ENCODE measurements at regions not wholly inside any gene's neighbourhood (a gene's known extent, or its start where the extent isn't known, plus 50 kb on each side); places are given as distances from the start of the nearest gene placed in this dataset.
"Not testable (repeated sequence)": the region's sequence is repeated elsewhere in the genome, so short reads cannot be mapped to it uniquely, and the experiment has no call there.

DNA sequence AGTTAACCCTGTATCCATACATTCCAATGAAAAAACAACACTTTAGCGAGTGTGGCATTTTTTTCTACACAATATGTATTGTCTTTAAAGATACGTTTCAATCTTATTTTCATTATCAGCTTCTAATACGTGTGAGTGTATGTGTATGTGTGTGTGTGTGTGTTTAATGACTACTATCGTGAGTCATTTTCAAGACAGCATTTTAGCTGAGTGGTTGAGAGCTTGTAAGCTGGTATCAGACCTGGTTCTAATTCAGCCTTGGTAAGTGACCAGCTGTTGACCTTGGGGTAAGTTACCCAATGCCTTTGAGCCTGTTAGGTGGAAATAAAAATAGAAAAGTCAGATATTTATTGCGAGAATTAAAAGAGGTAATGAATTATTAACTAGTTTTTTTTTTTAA is 320.0 kb upstream of the NT5E start:
- DNase-seq (ENCODE audit: low spot score): no peak
- FAIRE-seq: no peak

DNA sequence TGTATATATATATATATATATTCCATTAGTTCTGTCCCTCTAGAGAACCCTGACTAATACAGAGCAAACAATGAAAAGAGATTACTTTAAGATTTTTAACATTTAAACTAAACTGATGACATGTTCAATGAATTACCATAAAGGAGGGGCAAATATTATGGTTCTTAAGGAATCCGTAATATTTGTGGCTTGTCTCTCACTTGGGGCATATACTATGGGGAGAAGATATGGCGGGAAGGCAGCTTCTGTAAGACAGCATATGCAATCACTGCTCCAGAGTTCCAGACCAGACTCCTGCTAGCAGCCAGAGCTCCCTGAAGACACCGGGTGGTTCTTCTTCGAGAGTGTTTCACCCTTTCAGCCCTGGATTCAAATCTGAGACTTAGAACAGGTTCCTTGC is 321.1 kb upstream of the NT5E start:
- DNase-seq (ENCODE audit: low spot score): no peak
- FAIRE-seq: no peak

DNA sequence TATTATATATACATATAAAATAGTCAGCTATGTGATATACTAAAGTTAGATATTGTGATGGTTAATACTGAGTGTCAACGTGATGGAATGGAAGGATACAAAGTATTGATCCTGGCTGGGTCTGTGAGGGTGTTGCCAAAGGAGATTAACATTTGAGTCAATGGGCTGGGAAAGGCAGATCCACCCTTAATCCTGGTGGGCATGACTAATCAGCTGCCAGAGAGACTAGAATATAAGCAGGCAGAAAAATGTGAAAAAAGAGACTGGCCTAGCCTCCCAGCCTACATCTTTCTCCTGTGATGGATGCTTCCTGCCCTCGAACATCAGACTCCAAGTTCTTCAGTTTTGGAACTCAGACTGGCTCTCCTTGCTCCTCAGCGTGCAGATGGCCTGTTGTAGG is 321.6 kb upstream of the NT5E start:
- FAIRE-seq; DNase-seq (ENCODE audit: low spot score): not testable (repeated sequence)

DNA sequence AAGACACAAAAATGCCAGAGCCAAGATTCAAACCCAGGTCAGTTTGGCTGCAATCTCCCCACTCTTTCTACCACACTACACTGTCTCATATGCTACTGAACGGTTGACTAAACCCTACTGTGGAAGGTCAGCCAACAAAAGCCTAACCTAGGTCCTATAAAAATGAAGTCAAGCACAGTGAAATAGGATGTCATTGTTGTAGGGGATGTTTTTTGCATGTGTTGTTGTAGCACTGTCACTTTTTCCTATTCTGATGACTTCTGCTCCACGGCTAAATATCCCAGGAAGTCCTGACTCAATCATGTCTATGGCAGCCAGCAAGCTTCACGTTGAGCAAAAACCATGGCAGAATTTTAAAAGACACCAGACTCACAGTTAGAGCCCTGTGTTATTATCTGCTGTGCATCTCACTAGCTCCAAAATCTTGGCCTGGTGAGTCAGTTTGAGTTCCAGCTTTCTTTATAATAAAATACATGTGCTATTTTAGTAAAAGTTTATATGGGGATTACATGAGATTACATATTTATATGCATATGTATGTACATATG is 322.1 kb upstream of the NT5E start:
- no peak for DNase-seq (ENCODE audit: low spot score)
- no peak for FAIRE-seq

DNA sequence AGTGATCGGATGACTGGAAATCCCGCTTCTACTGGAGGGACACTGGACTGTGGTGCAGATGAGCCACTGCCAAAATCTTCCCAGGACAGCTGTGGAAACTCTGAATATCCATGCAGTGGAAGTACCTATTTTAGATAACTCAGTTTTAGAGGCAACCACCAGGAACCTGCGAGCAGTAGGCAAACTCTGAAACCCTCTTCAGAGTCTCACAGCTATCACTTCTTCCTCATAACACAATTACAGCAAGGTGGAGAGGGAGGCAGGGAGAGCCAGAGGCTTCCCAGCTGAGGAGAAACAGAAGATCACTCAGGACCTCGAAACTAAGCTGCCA is 322.8 kb upstream of the NT5E start:
- no peak for FAIRE-seq
- no peak for DNase-seq (ENCODE audit: low spot score)

DNA sequence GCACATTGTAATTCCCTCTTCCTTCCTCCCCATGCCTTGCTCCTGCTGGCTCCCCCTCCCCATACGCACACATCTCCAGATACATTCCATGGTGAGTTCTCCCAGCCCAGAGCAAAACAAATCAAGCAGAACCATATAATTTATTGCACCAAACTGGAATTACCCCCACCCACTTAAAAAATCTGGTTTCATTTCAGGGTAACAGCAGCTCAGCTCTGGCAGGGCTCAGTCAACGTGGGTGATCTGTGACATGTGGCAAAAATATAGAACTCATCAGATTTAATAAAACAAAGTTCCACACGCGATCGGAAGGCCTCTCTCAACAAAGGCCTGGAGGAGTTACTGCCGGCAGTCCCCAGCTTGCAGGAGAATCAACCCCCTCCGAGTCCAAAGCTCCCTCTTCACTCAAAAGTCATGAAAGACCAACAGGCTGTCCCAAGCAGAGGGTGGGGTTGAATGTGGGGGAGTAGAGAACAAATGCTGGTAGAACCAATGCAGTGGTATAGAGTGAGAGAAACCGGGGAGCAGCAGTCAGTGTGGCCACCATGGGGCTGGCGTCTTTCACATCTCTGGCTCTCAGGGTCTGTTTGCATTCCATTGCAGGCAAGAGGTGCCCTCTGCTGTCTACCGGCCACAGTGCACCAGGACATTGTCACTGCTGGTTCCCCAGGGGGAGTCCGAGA is 323.3 kb upstream of the NT5E start:
- peak; percentile 56 for DNase-seq (ENCODE audit: low spot score)

DNA sequence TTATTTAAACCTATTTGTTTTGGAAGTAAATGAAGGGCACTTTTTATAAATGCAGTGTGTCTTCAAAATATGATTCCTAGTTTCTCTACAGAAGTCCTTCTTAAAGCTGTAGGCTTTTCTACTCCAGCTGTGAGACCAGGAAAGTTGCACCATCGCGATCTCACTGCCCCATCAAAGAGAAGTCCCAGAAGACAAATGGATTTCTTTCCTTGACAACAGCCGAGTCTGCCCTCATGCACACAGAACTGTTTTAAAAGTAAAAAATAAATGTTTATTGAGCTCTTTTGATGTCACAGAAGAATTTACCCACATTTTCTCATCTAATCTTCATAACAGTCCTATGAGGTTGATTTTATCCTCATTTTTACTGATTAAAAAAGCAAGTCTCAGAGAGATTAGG is 324.4 kb upstream of the NT5E start:
- DNase-seq (ENCODE audit: low spot score): no peak
- no peak for FAIRE-seq

More for the DNA sequence above, 323.3 kb upstream of the NT5E start:
- no peak for FAIRE-seq

DNA sequence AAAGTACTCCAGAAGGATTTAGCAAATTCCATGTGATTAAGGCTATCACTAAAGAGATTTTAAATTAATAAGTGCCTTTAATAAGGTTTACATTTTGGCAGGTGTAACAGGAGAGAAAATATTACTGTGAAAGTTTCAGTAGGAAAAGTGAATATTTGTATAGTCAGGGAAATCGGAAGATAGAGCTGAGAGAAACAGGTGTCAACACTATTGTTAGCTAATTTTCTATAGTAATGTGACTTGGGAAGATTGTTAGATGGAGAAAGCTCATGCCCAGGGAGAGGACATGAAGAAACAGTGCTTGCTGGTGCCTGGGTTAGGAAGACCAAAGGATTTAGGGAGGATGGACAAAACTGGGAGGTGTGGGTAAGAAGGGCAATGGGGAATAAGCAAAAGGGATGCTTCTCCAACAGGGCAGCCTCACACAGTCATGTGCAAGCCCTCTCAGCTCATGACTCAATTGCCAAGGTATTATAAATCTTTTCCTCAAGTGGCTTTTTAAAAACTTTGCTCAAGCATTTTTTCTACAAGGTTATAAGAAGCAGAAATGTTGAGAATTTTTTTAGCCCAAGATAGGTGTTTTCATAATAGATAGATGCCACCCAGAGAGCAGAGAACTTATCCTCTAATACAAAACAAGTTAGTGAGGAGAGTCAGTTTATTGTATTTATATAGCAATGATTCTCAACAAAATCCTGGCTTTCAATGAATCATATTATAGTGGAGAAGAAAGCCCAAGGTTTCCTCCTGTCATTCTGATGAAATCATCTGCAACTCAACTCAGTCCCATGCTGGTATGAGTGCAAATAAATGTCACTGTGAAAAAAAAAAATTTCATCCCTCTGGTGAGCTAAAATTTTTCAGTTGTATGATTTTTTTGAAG is 325.2 kb upstream of the NT5E start:
- FAIRE-seq (no peak), DNase-seq (ENCODE audit: low spot score) (no peak)

DNA sequence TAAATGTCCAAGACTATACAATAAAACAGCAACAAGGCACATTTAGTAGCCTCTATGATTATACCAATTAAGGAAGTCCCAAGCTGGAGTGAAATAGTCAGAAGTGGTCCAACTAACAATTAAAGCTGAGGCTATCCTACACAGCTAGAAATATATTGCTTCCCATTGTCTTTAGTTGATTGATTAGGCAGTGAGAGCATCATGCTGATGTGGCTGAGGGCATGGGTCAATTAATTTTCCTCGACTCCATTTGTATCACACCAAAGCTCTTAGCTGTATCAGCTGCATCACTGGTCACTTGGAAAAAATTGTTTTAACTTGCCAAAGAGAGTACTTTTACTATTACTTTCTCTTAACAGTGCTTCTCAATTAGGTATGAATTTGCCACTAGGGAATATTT is 328.7 kb upstream of the NT5E start:
- no peak for FAIRE-seq
- DNase-seq (ENCODE audit: low spot score): no peak

DNA sequence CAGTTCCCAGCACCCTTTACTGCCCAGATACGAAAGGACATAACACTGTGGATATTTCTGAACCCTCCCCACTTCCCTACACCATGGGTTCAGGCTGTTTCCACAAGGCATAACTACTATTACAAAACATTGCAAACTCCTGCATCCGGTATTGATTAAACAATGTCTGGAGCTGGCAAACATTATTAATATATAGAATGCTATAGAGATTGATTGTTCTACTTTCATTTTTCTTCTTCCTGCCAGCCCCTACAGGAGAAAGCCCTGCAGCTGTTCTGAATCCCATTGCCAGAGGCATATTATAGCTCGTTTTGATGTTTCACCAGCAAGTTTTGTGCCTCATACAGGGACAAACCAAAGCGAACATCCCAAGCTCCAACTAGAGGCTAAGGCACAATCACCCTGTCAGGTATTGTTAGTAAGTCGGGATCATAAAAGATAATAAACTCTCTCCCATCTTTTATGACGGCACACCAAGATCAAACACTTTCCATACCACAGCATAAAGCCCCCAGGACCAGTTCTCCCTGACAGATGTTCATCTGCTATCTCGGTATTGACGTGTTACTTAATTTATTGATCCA is 331.1 kb upstream of the NT5E start:
- no peak for FAIRE-seq
- no peak for DNase-seq (ENCODE audit: low spot score)

DNA sequence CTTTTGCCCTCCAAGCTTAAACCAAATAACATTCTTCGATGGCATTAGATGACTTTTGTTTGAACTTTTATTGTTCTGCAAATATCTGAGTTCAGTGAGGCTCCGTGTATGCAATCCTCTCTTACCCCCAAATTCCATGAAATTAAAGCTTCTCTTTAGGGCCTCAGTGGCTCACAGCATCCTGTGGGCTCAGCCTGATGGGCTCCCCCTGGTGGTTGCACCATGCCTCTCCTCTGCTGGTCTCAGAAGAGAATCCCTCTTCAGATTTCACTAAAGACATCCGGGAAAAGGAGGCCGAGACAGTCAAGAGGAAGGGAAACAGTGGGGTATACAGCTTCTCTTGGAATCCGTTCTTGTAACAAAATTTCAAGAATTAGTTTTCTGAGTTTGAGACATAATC is 331.6 kb upstream of the NT5E start:
- DNase-seq (ENCODE audit: low spot score) (no peak), FAIRE-seq (no peak)

DNA sequence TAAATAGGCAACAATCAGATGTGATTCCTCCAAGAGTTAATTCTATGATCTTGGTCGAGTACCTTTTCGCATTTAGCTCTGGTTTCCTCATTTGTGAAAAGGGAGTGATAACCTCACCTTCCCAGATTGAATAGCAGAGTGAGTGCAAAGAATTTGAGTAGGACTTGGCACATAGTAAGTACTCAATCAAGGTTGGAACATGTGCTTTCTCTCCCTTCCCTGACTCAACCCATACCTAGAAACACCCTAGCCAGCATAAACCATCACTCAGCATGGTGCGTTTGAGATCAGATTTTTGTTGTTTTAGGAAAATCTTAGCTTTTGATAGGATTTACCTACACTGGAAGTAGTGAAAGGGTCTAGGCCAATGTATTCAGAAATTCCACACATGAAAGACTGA is 333.4 kb upstream of the NT5E start:
- no peak for FAIRE-seq
- DNase-seq (ENCODE audit: low spot score): no peak

DNA sequence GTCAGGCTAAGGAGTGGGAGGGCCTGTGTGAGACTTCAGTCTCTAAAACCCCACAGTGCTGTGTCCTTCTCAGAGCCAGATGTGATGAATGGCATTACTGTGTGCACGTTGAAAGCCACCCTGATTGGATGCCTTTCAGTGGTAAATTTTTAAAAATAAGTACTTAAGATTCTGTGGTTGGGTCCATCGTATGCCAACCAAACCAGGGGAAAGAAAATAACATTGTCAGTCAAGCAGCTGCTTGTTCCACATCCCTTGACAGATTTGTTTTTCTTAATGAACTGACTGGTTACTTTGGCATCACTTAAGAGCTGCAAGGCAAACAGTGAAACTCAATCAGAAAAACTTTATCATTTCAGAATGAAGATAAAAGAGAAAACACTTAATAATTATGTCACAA is 334.0 kb upstream of the NT5E start:
- no peak for DNase-seq (ENCODE audit: low spot score)
- FAIRE-seq: no peak

DNA sequence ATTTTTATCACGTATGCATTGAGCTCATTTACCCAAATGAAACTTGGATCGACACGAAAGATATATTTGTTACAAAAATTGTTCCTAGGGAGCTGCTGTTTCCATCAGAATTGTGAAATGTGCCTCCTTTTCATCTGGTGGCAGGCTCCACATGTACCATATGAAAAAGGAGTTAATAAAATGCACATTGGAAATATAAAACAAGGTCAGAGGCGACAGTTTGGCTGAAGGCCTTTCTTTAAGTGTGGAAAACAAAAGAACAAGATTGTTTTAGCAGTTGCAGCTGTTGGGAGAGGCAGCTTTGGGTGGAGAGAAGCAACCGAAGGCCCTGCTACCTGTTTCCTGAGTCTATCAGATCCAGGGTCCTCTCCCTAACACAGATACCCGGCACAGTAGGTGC is 334.5 kb upstream of the NT5E start:
- FAIRE-seq: no peak

DNA sequence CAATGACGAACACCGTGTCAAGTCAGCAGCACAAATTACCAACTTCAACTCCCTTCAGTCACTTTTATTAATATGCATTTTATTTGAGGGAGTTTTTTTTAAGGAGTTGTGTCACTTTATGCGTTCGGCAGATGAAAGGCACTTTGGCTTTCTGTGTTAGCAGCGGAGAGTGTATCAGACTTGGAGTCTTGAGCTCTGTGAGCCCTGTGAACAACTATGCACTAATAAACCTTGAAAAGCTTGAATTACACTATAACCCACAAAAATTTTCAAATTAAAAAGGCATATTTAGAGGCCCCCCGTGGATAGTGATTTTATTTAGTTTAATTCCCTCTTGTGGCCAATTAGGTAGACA is 335.3 kb upstream of the NT5E start:
- DNase-seq (ENCODE audit: low spot score) (no peak), FAIRE-seq (no peak)

More for the DNA sequence above, 334.5 kb upstream of the NT5E start:
- DNase-seq (ENCODE audit: low spot score): no peak

DNA sequence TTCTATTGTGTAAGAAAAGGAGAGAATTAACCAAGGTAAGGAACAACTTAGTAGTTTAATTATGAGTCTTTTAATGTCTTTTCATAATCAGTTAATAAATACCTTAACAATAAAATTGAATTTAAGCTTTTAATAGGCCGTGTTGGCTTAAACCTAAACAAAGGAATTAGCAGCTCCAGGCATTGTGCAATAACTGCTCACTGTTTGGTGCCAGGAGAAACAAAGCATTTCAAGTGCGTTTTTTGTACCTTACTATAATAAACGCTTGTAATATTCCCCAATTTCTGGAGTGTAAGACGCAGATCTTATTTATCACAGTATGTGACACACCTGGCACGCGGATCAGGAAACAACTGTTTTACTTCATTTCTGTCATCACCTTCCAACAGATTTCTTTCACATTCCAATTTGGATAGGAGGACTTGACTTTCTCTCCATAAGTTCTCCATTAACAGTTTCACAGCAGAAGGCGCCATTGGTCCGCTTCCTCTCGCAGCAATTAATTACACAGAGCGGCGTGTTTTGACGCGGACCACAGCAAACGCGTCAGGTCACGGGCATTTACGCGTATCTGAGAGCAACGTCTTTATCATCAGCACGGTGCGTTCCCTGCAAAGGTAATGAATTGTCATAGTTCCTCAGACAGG is 335.8 kb upstream of the NT5E start:
- FAIRE-seq: no peak
- DNase-seq (ENCODE audit: low spot score): no peak

DNA sequence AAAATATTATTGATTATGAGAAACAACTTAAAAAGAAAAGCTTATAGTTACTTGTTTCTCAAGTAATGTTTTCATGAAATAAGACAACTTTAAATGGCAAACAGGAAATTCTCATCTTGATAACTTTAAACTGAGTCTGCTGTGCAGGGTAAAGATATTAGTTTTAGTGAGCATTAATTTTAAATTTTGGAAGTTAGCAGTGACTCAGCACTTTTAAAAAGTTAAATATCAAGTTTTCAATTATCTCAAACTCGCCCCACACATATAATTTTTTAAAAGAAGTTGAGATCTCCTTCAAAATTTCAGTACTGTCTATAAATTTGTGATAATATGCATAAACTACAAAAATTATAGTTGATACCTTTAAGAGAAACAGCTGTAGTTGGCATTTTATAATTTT is 337.3 kb upstream of the NT5E start:
- DNase-seq (ENCODE audit: low spot score) (no peak), FAIRE-seq (no peak)

DNA sequence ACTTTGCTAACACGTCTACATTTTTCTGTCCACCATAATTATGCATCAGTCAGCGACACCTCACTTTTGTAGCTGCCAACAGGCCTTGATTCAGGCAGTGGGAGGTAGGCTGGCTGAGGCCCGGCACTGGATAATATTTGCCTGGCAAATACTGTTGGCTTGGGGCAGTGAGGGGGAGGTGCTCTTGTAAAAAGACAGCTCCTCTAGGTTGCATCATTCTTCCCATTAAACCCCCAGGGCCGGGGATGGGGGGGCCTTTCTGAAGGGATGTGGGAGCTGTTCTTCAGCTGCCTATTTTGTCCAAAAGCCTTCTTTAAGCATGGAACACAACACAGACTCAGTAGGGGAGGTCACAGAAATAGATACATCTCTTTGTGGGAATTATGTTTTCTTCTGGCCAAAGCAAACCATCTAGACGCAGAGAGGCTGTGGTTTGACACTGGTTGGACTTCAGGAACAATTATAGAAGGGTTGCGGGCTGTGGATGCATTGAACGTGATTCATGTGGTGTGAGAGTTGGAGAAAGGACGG is 338.3 kb upstream of the NT5E start:
- FAIRE-seq (no peak), DNase-seq (ENCODE audit: low spot score) (no peak)

DNA sequence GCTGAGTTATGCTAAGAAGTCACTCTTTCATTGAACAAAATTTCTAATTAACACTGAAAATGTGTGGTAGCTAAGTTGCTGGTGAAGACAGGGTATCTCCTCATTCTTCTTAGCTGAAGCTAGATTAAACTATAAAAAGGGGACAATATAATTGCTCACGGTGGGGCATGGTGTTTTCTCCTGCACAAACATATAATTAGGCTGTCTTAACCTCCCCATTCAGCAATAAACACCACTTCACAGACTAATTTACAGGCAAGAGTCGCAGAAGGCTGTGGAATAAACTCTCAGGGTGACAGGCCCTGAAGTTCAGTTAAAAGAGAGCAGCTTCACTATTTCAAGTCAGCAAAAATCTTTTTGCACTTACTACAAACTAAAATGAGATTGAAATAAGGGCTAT is 338.9 kb upstream of the NT5E start:
- DNase-seq (ENCODE audit: low spot score) (no peak), FAIRE-seq (no peak)

DNA sequence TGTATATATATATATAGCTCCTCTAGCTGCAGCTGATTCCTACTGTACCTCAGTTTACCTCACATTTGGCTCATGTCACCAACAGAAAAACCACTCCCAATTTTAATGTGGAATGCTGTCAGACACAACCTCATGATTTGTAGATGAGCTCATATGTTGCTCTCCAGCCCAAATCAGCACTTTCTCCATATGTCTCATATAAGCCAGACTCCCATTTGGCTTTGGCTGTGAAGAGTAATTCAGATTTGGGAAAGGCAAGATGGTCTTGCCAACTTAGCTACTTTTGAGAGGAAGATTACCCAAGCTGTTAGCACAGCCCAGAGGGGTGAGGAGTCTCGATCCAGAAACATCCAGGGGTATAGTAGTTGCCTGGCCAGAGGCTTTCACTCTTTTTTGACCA is 342.2 kb upstream of the NT5E start:
- no peak for DNase-seq (ENCODE audit: low spot score)
- no peak for FAIRE-seq

DNA sequence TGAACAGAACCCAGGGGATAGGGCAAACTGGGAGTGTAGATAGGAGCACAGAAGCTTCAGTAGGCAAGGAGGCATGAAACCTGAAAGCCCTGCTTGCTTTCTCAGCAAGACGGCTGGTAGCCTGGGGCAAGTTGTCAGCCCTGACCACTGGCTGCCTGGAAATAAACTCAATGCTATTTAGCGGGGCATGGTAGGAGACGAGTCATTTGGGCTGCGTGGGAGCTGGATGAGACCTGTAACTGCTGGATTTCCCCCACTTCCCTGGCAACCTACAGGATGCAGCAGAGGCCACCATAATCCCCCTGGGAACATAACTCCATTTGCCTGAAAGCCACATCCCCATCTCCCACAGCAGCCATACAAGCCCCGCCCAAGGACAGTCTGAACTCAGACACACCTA is 332.6 kb upstream of the TBX18 start:
- FAIRE-seq: no peak
- DNase-seq (ENCODE audit: low spot score): no peak

DNA sequence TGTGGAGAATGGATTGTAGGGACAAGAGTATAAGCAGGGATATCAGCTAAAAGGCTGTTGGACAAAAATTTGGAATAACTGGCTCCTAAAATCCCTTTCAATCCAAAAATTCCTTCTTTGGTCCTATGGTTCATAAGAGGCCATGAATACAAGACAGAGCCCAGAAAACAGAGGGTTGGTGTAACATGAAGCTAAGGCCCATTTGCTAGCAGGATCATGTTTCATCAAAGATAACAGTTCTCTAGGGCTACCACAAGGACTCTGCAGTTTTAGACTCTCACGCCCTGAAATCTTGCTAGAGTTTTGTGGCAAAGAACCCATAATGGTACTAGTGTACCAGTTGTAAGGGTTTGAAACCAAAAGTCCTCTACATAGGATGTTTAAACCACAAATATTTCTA is 327.8 kb upstream of the TBX18 start:
- FAIRE-seq (no peak), DNase-seq (ENCODE audit: low spot score) (no peak)

Data from urothelium cell line (cell line).